ENCODE measurements at regions not wholly inside any gene's neighbourhood (a gene's known extent, or its start where the extent isn't known, plus 50 kb on each side); places are given as distances from the start of the nearest gene placed in this dataset.

DNA sequence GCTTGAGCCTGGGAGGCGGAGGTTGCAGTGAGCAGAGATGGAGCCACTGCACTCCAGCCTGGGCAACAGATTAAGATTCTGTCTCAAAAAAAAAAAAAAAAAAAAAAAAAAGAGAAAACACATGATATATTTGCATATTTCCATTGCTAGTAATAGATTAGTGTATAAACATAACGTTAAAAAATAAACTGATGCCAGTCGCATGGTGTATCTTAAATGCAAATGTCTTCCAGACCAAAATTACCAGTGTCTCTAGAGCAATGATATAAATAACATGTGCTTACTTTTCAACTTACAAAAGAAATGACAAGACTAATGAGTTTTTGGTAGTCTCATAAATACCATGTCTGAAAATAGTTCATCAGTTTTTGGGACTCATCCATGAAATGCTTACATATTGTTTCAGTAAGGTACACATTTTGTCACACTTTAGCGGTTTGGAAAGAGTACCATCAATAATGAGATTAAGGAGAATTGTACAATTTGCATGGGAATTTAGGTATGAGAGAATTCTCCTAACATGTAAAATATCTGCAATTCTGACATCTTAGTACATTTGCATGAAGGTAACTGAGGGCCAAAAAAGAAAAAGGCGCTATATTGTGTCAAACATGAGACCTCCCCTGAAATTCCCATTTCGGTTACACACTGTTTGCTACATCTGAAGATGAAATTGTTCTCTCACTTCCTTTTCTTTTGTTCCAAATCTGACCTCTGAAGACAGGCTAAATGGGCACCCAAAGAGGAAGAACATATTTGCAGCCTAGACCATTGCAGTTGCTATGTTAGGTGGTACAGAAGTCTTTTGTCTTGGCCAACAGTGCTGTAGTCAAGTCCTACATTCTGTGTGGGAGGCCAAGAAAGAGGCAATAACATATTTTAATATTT lies 51.5 kb upstream of the PIP4K2A start:
- Histone ChIP-seq H3K4me3 (no peak overlapping the region), H3K4me1 (peaks cover 0 to 32% (median 25%) of the 10 kb centered on the region in 4 donors), H3K9me3 (no peaks in the 10 kb centered on the region), H3K27ac (no peak overlapping the region), H3K36me3 (no peaks in the 10 kb centered on the region), H3K27me3 (no peaks in the 10 kb centered on the region)
- no peak for DNase-seq
- intact Hi-C loops (cut with DNase I): no loop called here
- 76 to 85% methylated on average over 6 of the region's 6 CpGs for WGBS, 2 donors
- TF ChIP-seq POLR2AphosphoS5 (IDR thresholded peaks at IDR 0.05): no peak
- TF ChIP-seq CTCF (IDR thresholded peaks at IDR 0.05): no peak

DNA sequence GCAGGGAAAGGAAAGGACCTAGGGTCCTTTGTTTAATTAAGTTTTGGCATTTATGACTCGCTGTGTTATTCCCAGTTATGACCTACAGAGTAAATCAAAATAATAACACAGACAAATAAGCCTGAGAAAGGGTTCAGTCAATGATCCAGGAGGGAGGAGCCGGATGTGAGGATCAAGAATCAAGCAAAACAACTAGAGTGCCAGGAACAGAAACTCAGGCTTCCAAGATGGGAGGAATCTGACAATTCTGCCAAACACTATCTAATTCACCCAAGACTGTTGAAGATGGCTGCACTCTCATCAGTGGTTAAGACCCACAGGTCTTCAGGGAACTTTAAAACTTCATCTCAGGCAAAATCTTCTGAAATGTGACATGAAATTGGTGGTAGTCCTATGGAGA lies 50.3 kb upstream of the PIP4K2A start:
- H3K4me1 ChIP-seq: peaks cover 0 to 26% (median 18%) of the 10 kb centered on the region in 4 donors
- H3K27me3 ChIP-seq: no peaks in the 10 kb centered on the region
- no peaks in the 10 kb centered on the region for H3K36me3 ChIP-seq
- H3K4me3 ChIP-seq: no peak overlapping the region
- H3K9me3 ChIP-seq: no peaks in the 10 kb centered on the region
- WGBS, 2 donors: 83 to 84% methylated on average over 2 of the region's 2 CpGs
- H3K27ac ChIP-seq: peak overlapping the region in 1 of 4 donors; percentile 24
- DNase-seq: no peak
- intact Hi-C loops (cut with DNase I): no loop called here
- no peak for TF ChIP-seq POLR2A (IDR thresholded peaks at IDR 0.05)
- TF ChIP-seq CTCF (IDR thresholded peaks at IDR 0.05): no peak
- TF ChIP-seq POLR2AphosphoS5 (IDR thresholded peaks at IDR 0.05): no peak
- no peak for TF ChIP-seq EP300 (IDR thresholded peaks at IDR 0.05)

Small RNAs in the stretch of these regions (small RNA-seq; reads per million reads assigned to genes)
- gene RNU6-413P: 0 reads per million in 3 donors
